Lower leg skin (tissue), 4 donors: ENCODE measurements at regions not wholly inside any gene's neighbourhood (a gene's known extent, or its start where the extent isn't known, plus 50 kb on each side); places are given as distances from the start of the nearest gene placed in this dataset.

Experiments
- DNase-seq, 2 donors: peaks; one replicate each; pipeline ENCODE4 v3.0.0-alpha.2; 2019; ENCODE audit warnings: low spot score in 2 of 2
- H3K4me3 ChIP-seq: fragments of 200-600 bp; sonication (generic); 2 replicates; pipeline ENCODE4 v1.5.1; 2017; ENCODE audit warnings: mild to moderate bottlenecking, low read depth; ENCODE audit not compliant: poor library complexity, severe bottlenecking
- CTCF ChIP-seq, 3 donors: fragments of 450-650 bp; IDR thresholded peaks; one replicate each; pipeline ENCODE4 v1.5.1; 2016; ENCODE audit warnings: antibody characterized with exemption in 3 of 3, mild to moderate bottlenecking in 3 of 3, moderate library complexity in 2 of 3
- POLR2A ChIP-seq, 2 donors: fragments of 450-650 bp; IDR thresholded peaks; one replicate each; pipeline ENCODE4 v1.6.1; 2016 to 2017; ENCODE audit warnings: antibody characterized with exemption in 2 of 2, mild to moderate bottlenecking in 1 of 2, moderate library complexity in 1 of 2
- WGBS, 2 donors: methylation state at CpG; one replicate each; pipeline ENCODE4 v1.1.5; 2018; 5-methylcytosine and 5-hydroxymethylcytosine counted together
- intact Hi-C: fragments of 100-400 bp; cut with DNase I; formaldehyde crosslinking; loops from one replicate; pipeline ENCODE4 v1.15.0; 2023; ENCODE audit warnings: low total_unique reads

DNA sequence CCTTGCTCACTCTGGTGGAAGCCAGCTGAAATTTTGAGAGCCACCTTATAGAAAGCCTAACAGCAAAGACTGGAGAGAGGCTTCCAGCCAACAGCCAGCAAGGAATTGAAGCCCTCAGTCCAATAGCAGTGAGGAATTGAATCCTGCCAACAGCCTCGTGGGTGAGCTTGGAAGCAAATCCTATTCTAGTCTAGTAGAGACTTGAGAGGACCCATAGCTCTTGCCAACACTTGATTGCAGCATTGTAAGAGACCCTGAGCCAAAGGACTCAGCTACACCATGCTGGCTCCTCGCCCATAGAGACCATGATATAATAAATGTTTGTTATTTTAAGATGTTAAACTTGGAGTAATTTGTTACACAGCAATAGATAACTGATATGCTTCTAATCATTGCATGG lies 403.0 kb upstream of the TNP1 start:
- 41 to 53% methylated on average over 2 of the region's 2 CpGs for WGBS, 2 donors
- intact Hi-C loops, result no loop called here
- TF ChIP-seq CTCF (IDR thresholded peaks at IDR 0.05) (no peak), POLR2A (IDR thresholded peaks at IDR 0.05) (no peak)
- no peak for DNase-seq
- H3K4me3 ChIP-seq, result no peak overlapping the region

GRCh38 chr2:217261452-217261851 lies 401.6 kb upstream of the TNP1 start:
- 60 to 67% methylated on average over 4 of the region's 4 CpGs for WGBS, 2 donors
- no peak overlapping the region for H3K4me3 ChIP-seq
- TF ChIP-seq POLR2A (IDR thresholded peaks at IDR 0.05) (no peak), CTCF (IDR thresholded peaks at IDR 0.05) (no peak)
- DNase-seq, result no peak
- intact Hi-C loops, result no loop called here

GRCh38 chr2:217260441-217261115 lies 400.7 kb upstream of the TNP1 start:
- TF ChIP-seq CTCF (IDR thresholded peaks at IDR 0.05), result no peak
- TF ChIP-seq POLR2A (IDR thresholded peaks at IDR 0.05), result no peak
- H3K4me3 ChIP-seq, result no peak overlapping the region
- WGBS, 2 donors, result 77 to 85% methylated on average over 8 of the region's 8 CpGs
- no peak for DNase-seq
- intact Hi-C loops, result no loop called here

DNA sequence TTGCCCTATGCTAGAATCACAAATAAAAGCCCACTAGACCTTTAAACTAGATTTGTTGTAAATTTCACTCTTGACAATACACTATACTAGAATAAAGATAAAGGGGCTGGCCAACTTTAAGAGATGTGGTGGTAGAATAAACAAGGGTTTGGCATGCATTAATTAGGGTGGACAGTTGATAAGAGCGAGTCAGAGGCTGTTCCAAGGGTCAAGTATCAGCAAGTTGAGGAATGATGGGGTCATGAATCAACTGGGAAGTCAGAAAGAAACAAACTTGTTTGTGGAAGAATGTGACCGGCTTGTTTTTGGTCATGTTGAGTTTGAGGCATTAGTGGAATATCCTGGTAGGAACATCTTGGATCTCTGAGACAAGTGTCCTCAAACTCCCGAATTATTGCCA lies 398.3 kb upstream of the TNP1 start:
- TF ChIP-seq CTCF (IDR thresholded peaks at IDR 0.05), result no peak
- TF ChIP-seq POLR2A (IDR thresholded peaks at IDR 0.05), result no peak
- intact Hi-C loops, result no loop called here
- WGBS, 2 donors, result 83 to 86% methylated on average over 3 of the region's 3 CpGs
- no peak overlapping the region for H3K4me3 ChIP-seq
- no peak for DNase-seq

DNA sequence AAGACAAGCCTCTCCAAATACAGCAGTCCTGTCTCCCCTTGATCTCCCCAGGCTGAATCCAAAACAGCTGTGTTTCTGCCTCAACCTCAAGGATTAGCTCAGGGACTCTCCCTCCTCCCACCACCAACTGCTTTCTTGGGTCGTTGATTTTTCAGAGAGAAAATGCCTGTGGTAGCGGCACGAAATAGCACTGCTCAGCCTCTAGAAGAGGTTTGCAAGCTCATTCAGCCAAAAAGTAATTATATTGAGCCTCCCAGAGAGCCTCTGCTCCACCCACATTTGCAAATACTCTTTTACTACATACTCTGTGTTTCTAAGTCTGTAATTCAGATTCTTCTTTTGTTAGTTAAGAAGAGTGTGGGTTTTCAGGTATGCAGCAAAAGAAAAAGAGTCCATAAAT lies 396.4 kb upstream of the TNP1 start:
- TF ChIP-seq POLR2A (IDR thresholded peaks at IDR 0.05) (no peak), CTCF (IDR thresholded peaks at IDR 0.05) (no peak)
- H3K4me3 ChIP-seq, result no peak overlapping the region
- 62 to 80% methylated on average over 3 of the region's 3 CpGs for WGBS, 2 donors
- no peak for DNase-seq
- intact Hi-C loops, result no loop called here

- intact Hi-C loops, result no loop called here
- no peak for DNase-seq
- 84 to 89% methylated on average over 2 of the region's 2 CpGs for WGBS, 2 donors
- TF ChIP-seq CTCF (IDR thresholded peaks at IDR 0.05) (no peak), POLR2A (IDR thresholded peaks at IDR 0.05) (no peak)
- no peak overlapping the region for H3K4me3 ChIP-seq
Measured at GRCh38 chr2:217254111-217254510, 394.2 kb upstream of the TNP1 start.
